Colonic mucosa (tissue), 4 donors: ENCODE measurements at regions not wholly inside any gene's neighbourhood (a gene's known extent, or its start where the extent isn't known, plus 50 kb on each side); places are given as distances from the start of the nearest gene placed in this dataset.

ENCODE experiments used
- DNase-seq: peaks from one replicate; pipeline ENCODE4 v3.0.0-alpha.2; 2020
- H3K27ac ChIP-seq: fragments of 200-600 bp; one replicate; pipeline ENCODE4 v1.8.0; 2021
- H3K27me3 ChIP-seq: fragments of 200-600 bp; one replicate; pipeline ENCODE4 v1.8.0; 2021
- H3K36me3 ChIP-seq: fragments of 200-600 bp; one replicate; pipeline ENCODE4 v1.8.0; 2021
- H3K4me1 ChIP-seq: fragments of 200-600 bp; one replicate; pipeline ENCODE4 v1.8.0; 2021; ENCODE audit warnings: mild to moderate bottlenecking
- H3K4me3 ChIP-seq: fragments of 200-600 bp; one replicate; pipeline ENCODE4 v1.8.0; 2021
- H3K9ac ChIP-seq, 2 donors: one replicate each; pipeline ENCODE4 v1.7.0; 2013; ENCODE audit warnings: control low read depth in 2 of 2, low read depth in 2 of 2, low read length in 2 of 2
- H3K9me3 ChIP-seq: fragments of 200-600 bp; one replicate; pipeline ENCODE4 v1.8.0; 2021
- CTCF ChIP-seq: fragments of 200-600 bp; IDR thresholded peaks from one replicate; pipeline ENCODE4 v1.8.0; 2022; ENCODE audit warnings: antibody characterized with exemption, mild to moderate bottlenecking
- intact Hi-C: fragments of 100-400 bp; cut with DNase I; formaldehyde crosslinking; loops from one replicate; pipeline ENCODE4 v1.14.1; 2022
- donor health status: healthy.
- donor health status: DM: no; HTN: no; CAD: no.
- donor health status: DM: no; HTN: no; CAD: no.

- DNase-seq: no peak
- Histone ChIP-seq H3K36me3 (no peaks in the 10 kb centered on the region), H3K9ac (no peak overlapping the region), H3K9me3 (no peaks in the 10 kb centered on the region), H3K4me1 (no peaks in the 10 kb centered on the region), H3K27ac (no peak overlapping the region), H3K27me3 (no peaks in the 10 kb centered on the region), H3K4me3 (no peak overlapping the region)
- no peak for TF ChIP-seq CTCF
- intact Hi-C loops: no loop called here
These were observed 161.5 kb downstream of the CARTPT start for GRCh38 chr5:71880536-71880935.

- H3K27ac ChIP-seq: no peak overlapping the region
- H3K36me3 ChIP-seq: no peaks in the 10 kb centered on the region
- DNase-seq: no peak
- no peaks in the 10 kb centered on the region for H3K4me1 ChIP-seq
- intact Hi-C loops: no loop called here
- H3K27me3 ChIP-seq: no peaks in the 10 kb centered on the region
- H3K9me3 ChIP-seq: no peaks in the 10 kb centered on the region
- H3K4me3 ChIP-seq: no peak overlapping the region
- no peak overlapping the region for H3K9ac ChIP-seq
- TF ChIP-seq CTCF: no peak
These were observed 164.0 kb downstream of the CARTPT start for GRCh38 chr5:71882826-71883741.

DNA sequence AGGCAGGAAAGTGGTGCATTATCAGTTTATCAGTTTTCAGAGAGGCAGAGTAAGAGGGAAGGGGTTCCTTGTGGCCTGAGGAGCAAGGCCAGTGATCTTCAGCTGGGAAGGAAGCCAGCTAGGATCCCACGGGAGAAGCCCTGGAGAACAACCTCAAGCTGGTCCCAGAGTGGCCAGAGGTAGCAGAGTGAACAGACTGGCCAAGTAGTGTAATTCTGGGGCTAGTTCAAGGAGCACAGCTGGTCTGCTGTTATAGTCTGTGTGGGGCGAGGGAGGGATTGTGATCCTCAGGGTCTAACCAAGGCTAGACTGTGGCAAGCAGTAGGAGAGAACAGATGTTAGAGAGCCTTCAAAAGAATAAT is 164.6 kb downstream of the CARTPT start:
- H3K9ac ChIP-seq: no peak overlapping the region
- no peaks in the 10 kb centered on the region for H3K4me1 ChIP-seq
- intact Hi-C loops: no loop called here
- no peaks in the 10 kb centered on the region for H3K27me3 ChIP-seq
- no peaks in the 10 kb centered on the region for H3K36me3 ChIP-seq
- DNase-seq: no peak
- no peak overlapping the region for H3K27ac ChIP-seq
- H3K9me3 ChIP-seq: no peaks in the 10 kb centered on the region
- no peak overlapping the region for H3K4me3 ChIP-seq
- TF ChIP-seq CTCF: no peak

DNA sequence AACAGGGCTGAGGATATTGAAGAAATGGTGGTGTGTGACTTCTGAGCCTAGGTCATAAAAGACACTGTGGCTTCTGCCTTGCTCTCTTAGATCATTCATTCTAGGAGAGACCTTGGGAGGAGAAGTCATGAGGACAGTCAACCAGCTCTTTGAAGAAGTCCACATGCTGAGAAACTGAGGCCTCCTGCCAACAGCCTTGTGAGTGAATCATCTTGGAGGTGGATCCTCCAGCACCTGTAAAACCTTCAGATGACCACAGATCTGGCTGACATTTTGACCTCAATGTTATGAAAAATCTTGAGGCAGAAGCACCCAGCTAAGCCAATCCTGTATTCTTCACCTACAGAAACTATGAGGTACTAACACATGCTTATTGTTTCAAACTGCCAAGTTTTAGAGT is 165.9 kb downstream of the CARTPT start:
- no peaks in the 10 kb centered on the region for H3K36me3 ChIP-seq
- H3K4me1 ChIP-seq: no peaks in the 10 kb centered on the region
- no peak for DNase-seq
- no peak overlapping the region for H3K4me3 ChIP-seq
- intact Hi-C loops: no loop called here
- H3K27me3 ChIP-seq: no peaks in the 10 kb centered on the region
- no peak overlapping the region for H3K9ac ChIP-seq
- H3K27ac ChIP-seq: no peak overlapping the region
- no peaks in the 10 kb centered on the region for H3K9me3 ChIP-seq
- TF ChIP-seq CTCF: no peak

- intact Hi-C loops: no loop called here
- Histone ChIP-seq H3K9ac (no peak overlapping the region), H3K36me3 (no peaks in the 10 kb centered on the region), H3K4me1 (no peaks in the 10 kb centered on the region), H3K9me3 (no peaks in the 10 kb centered on the region), H3K4me3 (no peak overlapping the region), H3K27me3 (no peaks in the 10 kb centered on the region), H3K27ac (no peak overlapping the region)
- DNase-seq: no peak
- TF ChIP-seq CTCF: no peak
These were observed 167.3 kb downstream of the CARTPT start for GRCh38 chr5:71886406-71886805.
